ENCODE measurements at regions not wholly inside any gene's neighbourhood (a gene's known extent, or its start where the extent isn't known, plus 50 kb on each side); places are given as distances from the start of the nearest gene placed in this dataset.

GRCh38 chr6:144633886-144634285 lies 348.8 kb downstream of the UTRN start:
- no peak for FAIRE-seq
- H3K56ac ChIP-seq (replicated peaks; ENCODE audit: insufficient read length, low read depth, low read length) = no peak overlapping the region
- no peaks in the 10 kb centered on the region for H3K79me1 ChIP-seq (ENCODE audit: low read depth, low read length)
- H2BK120ac ChIP-seq (replicated peaks; ENCODE audit: low read depth, low read length) = no peak overlapping the region
- no peak for TF ChIP-seq JUN (IDR thresholded peaks at IDR 0.05; ENCODE audit: low read depth, low read length)
- no peak for TF ChIP-seq RXRA (IDR thresholded peaks at IDR 0.05; ENCODE audit: insufficient read depth, low read depth, low read length)
- TF ChIP-seq SP1 (IDR thresholded peaks at IDR 0.05; ENCODE audit: low read depth, low read length) = no peak
- TF ChIP-seq, protein P1, sequence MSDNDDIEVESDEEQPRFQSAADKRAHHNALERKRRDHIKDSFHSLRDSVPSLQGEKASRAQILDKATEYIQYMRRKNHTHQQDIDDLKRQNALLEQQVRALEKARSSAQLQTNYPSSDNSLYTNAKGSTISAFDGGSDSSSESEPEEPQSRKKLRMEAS (IDR thresholded peaks at IDR 0.05) = no peak
- TF ChIP-seq, protein P2, sequence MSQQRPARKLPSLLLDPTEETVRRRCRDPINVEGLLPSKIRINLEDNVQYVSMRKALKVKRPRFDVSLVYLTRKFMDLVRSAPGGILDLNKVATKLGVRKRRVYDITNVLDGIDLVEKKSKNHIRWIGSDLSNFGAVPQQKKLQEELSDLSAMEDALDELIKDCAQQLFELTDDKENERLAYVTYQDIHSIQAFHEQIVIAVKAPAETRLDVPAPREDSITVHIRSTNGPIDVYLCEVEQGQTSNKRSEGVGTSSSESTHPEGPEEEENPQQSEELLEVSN (IDR thresholded peaks at IDR 0.05) = no peak
- no peak for TF ChIP-seq POLR2A (IDR thresholded peaks at IDR 0.05; ENCODE audit: control extremely low read depth in 1 of 2, low read depth in 2 of 2, low read length in 2 of 2)
- TF ChIP-seq RAD21 (IDR thresholded peaks at IDR 0.05 in 1 of 2, conservative IDR thresholded peaks at IDR 0.05 in 1 of 2; ENCODE audit: low read depth in 2 of 2, low read length in 2 of 2) = no peak
- no peak for TF ChIP-seq TAF1 (IDR thresholded peaks at IDR 0.05; ENCODE audit: low read depth, low read length)
- TF ChIP-seq NRF1 (IDR thresholded peaks at IDR 0.05; ENCODE audit: low read depth, low read length) = no peak
- no peak for TF ChIP-seq JUND (IDR thresholded peaks at IDR 0.05; ENCODE audit: low read length)
- no peak for TF ChIP-seq ATF3 (IDR thresholded peaks at IDR 0.05; ENCODE audit: insufficient read depth, low read depth, low read length)
- no peak overlapping the region for H2AFZ ChIP-seq (ENCODE audit: low read length)
- no peaks in the 10 kb centered on the region for H3K27me3 ChIP-seq (replicated peaks in 1 of 4; ENCODE audit: control insufficient read depth in 3 of 4, extremely low read depth in 1 of 4, insufficient read depth in 3 of 4, low read length in 3 of 4)
- no peak overlapping the region for H2BK15ac ChIP-seq (ENCODE audit: low read length)
- CTCF ChIA-PET (ENCODE audit: partially characterized antibody) = interaction anchor here (0.7 to 1.7 kb wide), 4 partner anchors 13 to 45 kb away, joined by 3 to 5 read pairs (median 3); no protein-coding TSS in a partner anchor
- H3K4me1 ChIP-seq (replicated peaks in 1 of 4; ENCODE audit: control insufficient read depth in 3 of 4, insufficient read depth in 4 of 4, low read length in 3 of 4) = no peaks in the 10 kb centered on the region; a peak in 1 of 7 replicates
- no peak for DNase-seq (ENCODE audit: low read depth in 1 of 2, low spot score in 2 of 2)
- H3K14ac ChIP-seq (ENCODE audit: insufficient read length) = no peak overlapping the region
- no peak overlapping the region for H3K4me2 ChIP-seq (ENCODE audit: insufficient read depth in 1 of 2, low read depth in 2 of 2, low read length in 2 of 2)
- H3K23ac ChIP-seq (ENCODE audit: insufficient read length) = no peak overlapping the region
- H2BK20ac ChIP-seq (ENCODE audit: low read length) = no peak overlapping the region
- WGBS, 2 experiments (ENCODE audit: extremely low coverage in 1 of 2, insufficient coverage in 1 of 2, insufficient read length in 1 of 2, insufficient replicate concordance in 2 of 2, low coverage in 1 of 2, low lambda C conversion rate in 2 of 2, missing lambda C conversion rate in 1 of 2) = 99% methylated on average over 4 of the region's 4 CpGs; no CpG with 5 or more reads in 1 of the 2 experiments
- no peak overlapping the region for H3K4me3 ChIP-seq (ENCODE audit: extremely low read depth in 1 of 4, insufficient read depth in 2 of 4, low read depth in 3 of 4, low read length in 4 of 4)
- no peak overlapping the region for H2AK5ac ChIP-seq (ENCODE audit: low read depth, low read length)
- H4K8ac ChIP-seq (ENCODE audit: extremely low read depth, insufficient read depth, low read length) = no peak overlapping the region
- no peak overlapping the region for H4K5ac ChIP-seq (ENCODE audit: insufficient read length, low read depth, low read length)
- H2BK5ac ChIP-seq (ENCODE audit: low read depth, low read length) = no peak overlapping the region
- no peaks in the 10 kb centered on the region for H3K9me3 ChIP-seq (ENCODE audit: insufficient read depth in 2 of 2, low read depth in 1 of 2, low read length in 1 of 2)
- H3K4ac ChIP-seq (replicated peaks; ENCODE audit: insufficient read length, low read depth, low read length) = no peak overlapping the region
- no peaks in the 10 kb centered on the region; a peak in 2 of 4 replicates for H3K79me2 ChIP-seq (ENCODE audit: control insufficient read depth in 1 of 2, insufficient read depth in 2 of 2, low read length in 2 of 2)
- no peaks in the 10 kb centered on the region; the same call in 1 of the 2 replicates for H3K23me2 ChIP-seq (ENCODE audit: low read depth, low read length)
- H3K27ac ChIP-seq (ENCODE audit: low read depth, low read length) = no peak overlapping the region
- no peaks in the 10 kb centered on the region for H4K20me1 ChIP-seq (replicated peaks in 1 of 2; ENCODE audit: control insufficient read depth in 1 of 2, insufficient read depth in 2 of 2, low read length in 2 of 2)
- no peak overlapping the region for H3K9ac ChIP-seq (replicated peaks in 1 of 4; ENCODE audit: extremely low read depth in 1 of 4, low read depth in 3 of 4, low read length in 3 of 4)
- no peaks in the 10 kb centered on the region for H3K36me3 ChIP-seq (ENCODE audit: control insufficient read depth in 2 of 4, insufficient read depth in 4 of 4, low read length in 3 of 4)
- H3K18ac ChIP-seq (ENCODE audit: extremely low read depth, low read length) = no peak overlapping the region
- H4K91ac ChIP-seq (replicated peaks; ENCODE audit: insufficient read length, low read length) = no peak overlapping the region
- no peak overlapping the region for H2BK12ac ChIP-seq (ENCODE audit: low read depth, low read length)
- POLR2A ChIA-PET (ENCODE audit: partially characterized antibody) = interaction anchor here (0.6 kb wide), 1 partner anchor 10 kb away, joined by 3 read pairs; no protein-coding TSS in a partner anchor

All from H1 (cell line).